Activated CD4-positive, alpha-beta T cell treated with anti-CD3 and anti-CD28 coated beads, Interleukin-10, Interleukin-2, amounts not matched to agents 100 ng/mL and 50 ng/mL, durations not matched to agents 16 hours and 8 hours (primary cell): ENCODE measurements at regions not wholly inside any gene's neighbourhood (a gene's known extent, or its start where the extent isn't known, plus 50 kb on each side); places are given as distances from the start of the nearest gene placed in this dataset.

Experiments used
- DNase-seq: peaks from one replicate; pipeline ENCODE4 v3.0.0-alpha.2; 2020

DNA sequence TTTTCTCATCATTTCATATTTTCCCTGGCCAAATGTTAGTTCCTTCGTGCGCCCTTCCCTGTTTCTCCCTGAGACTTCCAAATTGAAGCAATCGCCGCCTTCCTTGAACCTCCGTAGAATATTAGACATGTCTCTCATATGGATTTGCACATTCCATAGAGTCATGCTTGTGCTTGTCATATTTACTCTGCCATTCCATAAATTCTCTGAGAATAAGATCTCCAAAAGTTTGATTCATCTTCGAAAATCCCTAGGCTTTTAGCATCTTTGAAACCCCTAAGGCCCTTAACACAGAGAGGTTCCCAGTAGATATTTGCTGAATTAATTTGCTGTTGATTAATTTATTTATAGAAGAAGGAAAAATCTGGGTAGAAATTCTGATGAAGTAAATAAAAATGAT, 202.2 kb upstream of the PIK3C3 start:
- DNase-seq = no peak

DNA sequence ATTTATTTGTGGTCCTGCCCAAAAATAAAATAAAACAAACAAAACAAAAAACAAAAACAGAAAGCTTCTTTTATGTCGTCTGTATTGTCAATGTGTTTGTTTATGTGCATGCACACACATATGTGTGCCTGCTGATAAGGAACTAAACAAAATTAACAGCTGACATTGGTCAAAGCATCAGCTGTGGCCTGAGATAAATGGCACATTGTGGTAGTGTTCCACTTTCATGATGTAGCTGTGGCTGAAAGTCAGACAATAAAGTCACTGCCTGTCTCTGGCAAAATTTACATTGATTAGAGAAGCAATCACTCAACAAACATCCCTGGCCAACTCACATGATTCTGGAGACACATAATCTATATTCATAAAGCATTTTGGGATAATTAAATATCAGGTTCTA, 203.4 kb upstream of the PIK3C3 start:
- DNase-seq = no peak

DNA sequence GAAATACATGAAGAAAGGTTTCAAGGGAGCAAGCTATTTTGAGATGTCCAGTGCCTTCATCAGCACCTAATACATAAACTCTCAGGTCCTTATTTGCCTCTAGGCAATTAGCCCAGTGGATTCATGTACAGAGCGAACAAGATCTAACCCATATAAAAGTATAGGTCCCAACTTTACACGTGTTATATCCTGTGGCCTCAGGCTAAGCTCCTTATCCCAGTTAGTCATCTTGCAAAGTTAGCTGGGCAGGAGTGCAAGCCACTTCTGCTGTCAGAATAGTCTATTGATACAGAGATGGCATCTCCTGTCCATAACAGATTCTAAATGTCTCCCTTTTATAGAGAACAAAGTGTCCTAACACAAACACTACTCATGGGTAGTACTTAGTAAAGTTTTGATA, 203.9 kb upstream of the PIK3C3 start:
- no peak for DNase-seq

DNA sequence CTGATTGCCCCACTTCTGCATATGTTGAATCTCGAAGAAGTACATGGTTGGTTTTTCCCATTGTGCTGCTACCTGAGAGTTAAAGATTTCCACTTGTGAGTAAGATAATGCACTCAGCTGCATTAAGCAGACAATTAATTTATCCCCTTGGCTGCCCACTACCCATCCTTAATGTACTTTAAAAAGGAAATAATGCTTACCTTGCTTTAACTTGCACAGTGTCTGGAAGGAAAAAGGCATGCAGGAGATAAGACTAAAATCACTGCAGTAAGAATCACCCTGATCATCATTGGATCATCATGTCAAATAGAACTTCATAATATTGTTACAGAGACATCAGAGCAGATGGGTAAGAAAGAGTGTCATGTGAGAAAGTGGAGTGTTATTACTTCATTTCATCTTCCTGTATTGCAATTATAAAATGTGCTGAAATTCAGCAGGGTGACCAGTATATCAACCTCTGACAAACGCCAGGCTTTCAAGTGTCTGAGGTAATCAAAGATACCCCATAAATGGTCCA, 207.3 kb upstream of the PIK3C3 start:
- no peak for DNase-seq

DNA sequence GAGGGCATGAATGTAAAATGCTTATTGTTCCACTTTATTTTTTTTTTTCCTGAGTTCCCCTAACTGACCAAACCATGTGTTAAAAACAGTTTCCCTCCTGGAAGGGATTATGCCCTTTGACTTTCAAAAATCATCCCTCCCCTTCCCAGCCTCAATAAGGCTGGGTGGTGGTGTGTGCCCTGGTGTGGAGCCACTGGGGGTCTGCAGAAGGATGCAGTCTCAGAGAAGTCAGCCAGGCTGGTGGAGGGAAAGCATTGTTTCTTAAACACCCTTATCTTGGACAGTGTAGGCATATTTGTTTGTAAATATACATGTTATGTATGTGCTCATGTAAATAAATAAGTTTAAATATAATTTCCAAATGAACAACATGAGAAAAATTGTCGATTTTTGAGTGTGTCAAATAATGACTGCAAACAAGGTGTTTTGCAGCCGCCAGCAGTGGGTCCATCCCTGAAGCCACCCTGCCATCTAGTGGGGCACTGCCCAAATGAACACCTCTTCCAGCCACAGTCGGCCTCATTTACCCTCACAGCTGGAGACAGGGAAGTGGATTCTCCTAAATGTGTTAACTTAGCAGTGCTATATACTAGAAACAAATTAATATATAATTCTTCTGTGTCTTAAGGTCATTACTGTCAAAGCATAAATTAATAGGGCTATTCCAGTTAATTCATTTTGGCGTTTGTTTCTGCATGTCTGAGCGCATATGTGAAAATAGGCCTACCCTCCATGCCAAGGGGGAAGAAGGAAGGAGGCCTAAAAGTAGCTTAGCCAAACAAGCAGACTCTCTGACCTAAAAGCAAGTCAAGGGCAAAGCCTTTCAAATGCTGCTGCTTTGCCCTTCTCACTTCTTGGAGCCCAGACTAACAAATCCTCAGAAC, 209.6 kb upstream of the PIK3C3 start:
- peak; percentile 22 for DNase-seq

DNA sequence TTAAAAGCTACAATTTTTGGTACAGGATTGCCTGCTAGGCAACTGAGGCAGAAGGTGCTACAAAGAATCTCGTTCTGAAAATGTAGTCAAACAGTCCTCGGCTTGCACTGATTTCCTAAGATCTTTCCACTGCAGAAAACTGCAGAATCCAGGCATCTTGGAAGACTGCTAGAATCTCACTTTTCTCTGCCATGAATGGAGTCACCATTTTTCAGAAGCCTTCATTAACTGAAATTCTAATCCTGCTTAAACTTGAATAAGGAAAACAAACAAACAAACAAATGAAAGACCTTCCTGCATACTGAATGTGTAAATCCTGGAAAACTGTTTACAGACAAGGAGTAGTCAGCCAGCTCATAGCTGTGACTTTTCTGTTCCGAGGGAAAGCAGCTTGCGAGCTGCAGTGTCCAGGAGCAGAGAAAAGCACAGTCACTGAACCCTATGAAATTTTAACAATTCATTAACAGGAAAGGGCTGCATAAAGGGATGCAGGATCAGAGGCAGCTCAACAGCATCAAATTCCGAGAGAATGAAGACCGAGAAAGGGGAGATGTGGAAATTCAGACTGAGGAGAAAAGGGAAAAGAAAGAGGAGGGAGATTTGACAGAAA, 210.5 kb upstream of the PIK3C3 start:
- DNase-seq = no peak

DNA sequence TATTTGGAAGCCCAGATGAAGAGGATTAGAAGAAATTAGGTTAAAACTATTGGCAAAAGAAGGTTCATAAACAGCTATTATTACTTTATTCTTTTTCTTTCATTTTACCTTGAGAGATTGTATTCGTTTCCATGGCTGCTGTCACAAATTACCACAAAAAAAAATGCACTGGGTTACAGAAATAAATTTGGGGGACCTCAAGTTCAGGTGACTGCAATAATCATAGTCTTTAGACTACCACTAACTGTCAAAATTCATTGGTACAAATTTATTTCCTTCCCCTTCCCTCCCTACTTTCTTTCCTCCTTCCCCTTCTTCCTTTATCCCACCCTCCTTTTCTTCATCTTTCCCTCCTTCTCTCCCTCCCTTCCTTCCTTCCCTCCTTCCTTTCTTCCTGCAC, 217.8 kb upstream of the PIK3C3 start:
- DNase-seq = no peak

- no peak for DNase-seq
Measured at GRCh38 chr18:41734917-41735316, 220.1 kb upstream of the PIK3C3 start.

DNA sequence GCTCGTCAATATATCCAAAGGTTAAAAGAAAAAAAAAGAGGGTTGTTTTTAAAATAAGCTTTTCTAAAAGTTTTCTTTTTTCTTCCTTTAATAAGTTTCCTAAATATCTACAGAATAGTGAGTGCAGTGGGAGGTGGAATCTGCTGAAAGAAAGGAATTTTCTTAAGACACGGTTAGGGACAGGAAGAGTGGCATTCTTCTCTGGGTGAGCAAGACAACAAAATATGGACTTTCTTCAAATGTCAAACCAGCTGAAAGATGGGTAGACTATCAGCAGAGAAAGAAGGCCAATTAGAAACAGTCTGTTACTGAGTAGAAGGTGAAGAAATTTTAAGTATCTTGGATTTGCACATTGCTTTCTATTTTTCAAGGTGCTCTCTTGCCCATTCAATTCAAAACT, 222.7 kb upstream of the PIK3C3 start:
- no peak for DNase-seq

DNA sequence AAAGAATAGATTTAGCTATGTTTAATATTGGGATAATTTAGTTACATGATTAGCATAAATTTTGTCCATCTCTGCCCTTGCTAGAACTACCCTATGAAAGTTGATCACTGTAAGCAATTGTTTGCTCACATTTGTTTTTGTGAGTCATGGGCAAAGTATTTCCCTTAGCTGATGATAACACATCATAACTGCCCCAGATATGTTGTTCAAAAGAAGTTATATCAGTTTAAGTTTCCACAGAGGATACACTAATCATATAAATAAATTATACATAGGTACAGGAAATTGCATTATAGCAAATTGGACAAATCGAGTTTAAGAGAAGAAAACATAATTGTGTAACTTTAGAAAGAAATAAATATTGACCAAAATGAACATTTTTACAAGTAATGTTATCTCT, 223.2 kb upstream of the PIK3C3 start:
- DNase-seq = no peak

GRCh38 chr18:41724195-41724594, 230.8 kb upstream of the PIK3C3 start:
- DNase-seq = no peak

DNA sequence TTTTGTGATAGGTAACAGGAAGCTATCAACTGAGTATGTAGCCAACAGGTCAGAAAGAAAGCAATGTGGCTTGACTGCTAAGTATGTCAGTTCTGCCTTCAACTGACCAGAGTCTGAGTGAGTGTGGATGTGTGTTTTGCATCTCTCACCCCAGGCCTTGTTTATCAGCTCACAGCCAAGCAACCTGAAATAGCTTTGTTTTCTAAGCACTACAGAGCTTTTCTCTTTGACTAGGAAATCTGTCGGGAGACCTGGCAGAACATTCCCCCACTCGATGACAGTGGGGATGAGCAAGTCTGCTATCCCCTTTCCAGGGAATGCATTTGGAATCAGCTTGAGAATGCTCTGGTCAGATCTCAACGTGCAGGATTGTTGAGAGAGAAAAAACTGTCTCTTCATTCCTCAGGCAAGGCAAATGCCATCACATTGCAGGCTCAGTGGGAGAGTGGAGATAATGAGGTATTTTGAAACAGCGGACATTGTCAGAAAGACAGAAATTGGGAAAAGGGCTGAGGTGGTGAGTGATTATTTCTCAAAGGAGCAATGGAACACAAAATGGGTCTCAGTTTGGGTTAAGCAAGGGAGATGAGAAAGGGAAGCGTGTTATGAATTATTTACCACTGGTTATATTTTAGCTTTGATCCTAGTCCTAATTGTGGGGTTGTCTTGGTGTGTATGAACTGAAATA, 233.8 kb upstream of the PIK3C3 start:
- DNase-seq = no peak

- DNase-seq = no peak
Measured at GRCh38 chr18:41720226-41720625, 234.8 kb upstream of the PIK3C3 start.

- no peak for DNase-seq
Measured at GRCh38 chr18:41719808-41720207, 235.2 kb upstream of the PIK3C3 start.

GRCh38 chr18:41714872-41715271, 240.2 kb upstream of the PIK3C3 start:
- no peak for DNase-seq

DNA sequence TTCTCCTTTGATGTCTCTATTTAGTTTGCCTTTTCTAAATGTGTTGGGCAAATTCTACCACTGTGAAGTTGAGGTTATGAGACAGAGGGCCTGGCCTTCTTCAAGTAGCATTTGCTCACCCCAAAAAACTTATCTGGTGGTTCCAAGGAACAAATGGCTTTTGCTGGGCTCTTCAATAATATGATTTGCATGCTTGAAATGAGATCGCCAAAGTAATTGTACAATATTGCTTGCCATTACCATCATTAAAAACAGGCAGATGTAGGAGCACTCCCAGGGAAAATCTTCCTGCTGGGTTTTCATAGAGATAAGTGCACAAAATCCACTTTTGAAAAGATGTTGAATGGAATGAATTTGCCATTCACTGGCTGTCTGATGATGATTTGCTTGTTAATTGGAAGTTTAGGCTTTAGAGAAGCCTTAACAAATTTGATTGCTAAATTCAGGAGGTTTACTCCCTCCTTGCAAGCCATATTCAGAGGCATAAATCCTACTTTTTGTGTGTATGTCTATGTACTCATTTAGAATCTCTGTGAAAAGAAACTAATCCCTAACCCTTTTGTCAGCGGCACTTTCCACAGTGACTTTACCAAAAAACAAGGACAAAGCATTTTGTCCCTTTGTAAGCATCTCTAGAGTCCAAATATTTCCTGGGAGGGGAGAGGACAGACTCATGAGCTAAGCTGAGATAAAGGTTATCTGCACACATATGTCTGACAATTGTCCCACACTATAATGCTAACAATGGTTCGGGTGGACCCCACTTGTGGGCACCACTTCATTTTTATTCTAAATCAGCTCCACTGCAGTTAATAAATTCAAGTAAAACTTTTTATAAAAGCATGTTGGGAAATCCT, 240.8 kb upstream of the PIK3C3 start:
- no peak for DNase-seq

GRCh38 chr18:41706301-41706700, 248.7 kb upstream of the PIK3C3 start:
- no peak for DNase-seq

DNA sequence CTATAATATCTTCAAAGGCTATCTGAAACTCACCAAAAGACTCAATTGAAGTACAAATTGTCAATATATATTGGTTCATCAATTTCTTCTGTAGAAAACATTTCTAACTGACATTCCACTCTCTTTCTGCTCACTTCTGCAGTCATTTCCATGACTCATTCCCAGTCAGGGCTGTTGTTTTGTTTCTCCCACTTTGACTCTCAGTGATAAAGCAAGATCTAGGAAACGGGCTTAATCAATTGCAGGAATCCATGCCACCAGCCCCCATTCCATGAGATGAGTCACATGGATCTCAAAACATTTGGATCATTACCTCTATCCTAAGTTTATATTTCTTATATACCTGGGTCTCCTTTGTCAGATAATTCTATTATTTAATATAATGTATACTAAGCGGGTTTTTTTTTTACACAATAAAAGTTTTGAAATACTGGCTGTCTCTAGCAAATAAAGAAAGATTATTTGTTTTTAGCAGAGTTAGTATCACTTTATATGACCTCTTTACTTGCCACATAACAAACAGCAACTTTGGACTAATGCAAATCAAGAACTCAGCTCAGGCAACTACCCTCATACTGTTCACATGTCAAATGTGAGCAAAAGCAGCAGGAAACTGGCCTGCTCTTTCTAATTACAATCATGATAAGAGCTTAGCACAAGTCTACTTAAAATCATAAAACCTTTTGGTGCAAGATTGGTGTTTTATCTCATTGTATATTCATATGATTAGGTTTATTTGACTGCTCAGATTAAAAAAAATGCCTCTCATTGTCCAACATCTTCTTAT, 251.1 kb upstream of the PIK3C3 start:
- no peak for DNase-seq

DNA sequence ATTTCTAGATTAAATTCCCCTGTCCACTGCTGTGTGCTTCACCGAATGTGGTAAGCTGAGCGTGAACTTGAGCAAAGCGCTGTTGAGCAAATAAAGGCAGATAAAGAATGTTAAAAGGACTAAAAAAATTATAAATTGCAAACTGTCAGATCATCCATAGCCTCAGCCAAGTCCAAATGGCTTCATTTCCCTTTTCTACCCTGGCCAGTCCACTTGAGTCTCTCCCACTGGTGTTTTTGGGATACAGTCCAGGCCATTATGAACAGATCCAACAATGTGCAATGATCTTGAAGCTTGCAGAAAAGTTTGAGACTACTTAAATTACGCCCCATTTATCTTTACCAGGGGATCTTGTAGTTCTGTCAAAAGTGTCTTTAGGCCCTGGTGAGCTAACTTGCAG, 254.6 kb upstream of the PIK3C3 start:
- no peak for DNase-seq

DNA sequence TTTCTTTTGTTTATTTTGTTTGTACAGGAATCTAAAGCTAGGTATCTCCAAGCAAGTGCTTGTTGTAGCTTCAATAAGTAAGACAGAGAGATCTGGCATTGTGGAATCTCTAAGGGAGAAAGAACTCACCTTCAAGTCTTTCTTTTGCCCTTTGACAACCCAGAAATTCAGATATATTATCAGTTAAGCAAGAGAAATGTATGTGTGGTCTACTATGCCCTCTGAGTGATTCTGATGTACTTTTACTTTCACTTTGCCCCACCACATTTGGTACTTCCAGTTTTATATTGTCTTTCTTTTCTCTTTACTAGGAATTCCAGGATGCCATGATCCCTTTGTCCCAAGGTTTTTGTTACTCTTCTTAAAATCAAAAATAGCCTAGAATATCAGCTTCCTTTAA, 259.6 kb upstream of the PIK3C3 start:
- no peak for DNase-seq

DNA sequence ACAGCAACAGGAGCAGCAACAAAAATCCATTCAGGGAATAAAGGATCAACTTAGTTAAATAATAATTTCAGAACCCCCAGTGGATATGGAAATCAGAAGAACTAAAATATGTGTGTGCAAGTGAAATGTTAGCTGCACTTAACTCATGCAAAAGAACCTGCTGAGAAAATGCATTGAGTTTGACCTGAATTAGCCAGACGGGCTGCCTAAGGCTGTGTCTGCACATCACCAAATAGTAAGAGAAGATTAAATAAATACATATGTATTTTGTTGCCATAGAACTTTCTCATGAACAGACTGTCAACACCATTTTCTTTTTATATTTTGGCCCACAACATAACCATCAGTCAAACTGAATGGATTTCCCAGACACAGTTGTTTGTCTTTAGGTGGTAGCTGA, 262.0 kb upstream of the PIK3C3 start:
- no peak for DNase-seq
